ENCODE measurements at regions not wholly inside any gene's neighbourhood (a gene's known extent, or its start where the extent isn't known, plus 50 kb on each side); places are given as distances from the start of the nearest gene placed in this dataset.

- no peak overlapping the region for H3K4me3 ChIP-seq (replicated peaks in 1 of 2; ENCODE audit: low read depth in 2 of 2, low read length in 2 of 2)
- DNase-seq (ENCODE audit: low read depth in 2 of 2): peak in 1 of 2 donors; percentile 51
- no peak for TF ChIP-seq CTCF (IDR thresholded peaks at IDR 0.05; ENCODE audit: low read depth, low read length)
These were observed 438.5 kb upstream of the TRIB2 start for GRCh38 chr2:12278217-12278750.

- no peak overlapping the region for H3K4me3 ChIP-seq (replicated peaks in 1 of 2; ENCODE audit: low read depth in 2 of 2, low read length in 2 of 2)
- no peak for TF ChIP-seq CTCF (IDR thresholded peaks at IDR 0.05; ENCODE audit: low read depth, low read length)
- no peak for DNase-seq (ENCODE audit: low read depth in 2 of 2)
These were observed 433.7 kb upstream of the TRIB2 start for GRCh38 chr2:12282780-12283695.

GRCh38 chr2:12284037-12284436 lies 432.7 kb upstream of the TRIB2 start:
- H3K4me3 ChIP-seq (replicated peaks in 1 of 2; ENCODE audit: low read depth in 2 of 2, low read length in 2 of 2): no peak overlapping the region
- no peak for TF ChIP-seq CTCF (IDR thresholded peaks at IDR 0.05; ENCODE audit: low read depth, low read length)
- DNase-seq (ENCODE audit: low read depth in 2 of 2): peak in 1 of 2 donors; percentile 59

GRCh38 chr2:12284487-12284886 lies 432.2 kb upstream of the TRIB2 start:
- TF ChIP-seq CTCF (IDR thresholded peaks at IDR 0.05; ENCODE audit: low read depth, low read length): no peak
- no peak overlapping the region for H3K4me3 ChIP-seq (replicated peaks in 1 of 2; ENCODE audit: low read depth in 2 of 2, low read length in 2 of 2)
- peak; percentile 40 to 65 for DNase-seq (ENCODE audit: low read depth in 2 of 2)

- DNase-seq (ENCODE audit: low read depth in 2 of 2): no peak
- no peak for TF ChIP-seq CTCF (IDR thresholded peaks at IDR 0.05; ENCODE audit: low read depth, low read length)
- H3K4me3 ChIP-seq (replicated peaks in 1 of 2; ENCODE audit: low read depth in 2 of 2, low read length in 2 of 2): no peak overlapping the region
These were observed 430.4 kb upstream of the TRIB2 start for GRCh38 chr2:12286347-12286746.

GRCh38 chr2:12287220-12287751 lies 429.4 kb upstream of the TRIB2 start:
- TF ChIP-seq CTCF (IDR thresholded peaks at IDR 0.05; ENCODE audit: low read depth, low read length): no peak
- no peak overlapping the region for H3K4me3 ChIP-seq (replicated peaks in 1 of 2; ENCODE audit: low read depth in 2 of 2, low read length in 2 of 2)
- peak in 1 of 2 donors; percentile 42 for DNase-seq (ENCODE audit: low read depth in 2 of 2)

All from cardiac fibroblast (primary cell).